Spleen (tissue), 7 donors: ENCODE measurements at regions not wholly inside any gene's neighbourhood (a gene's known extent, or its start where the extent isn't known, plus 50 kb on each side); places are given as distances from the start of the nearest gene placed in this dataset.

ENCODE experiments used
- POLR2AphosphoS5 ChIP-seq, 3 donors: sonication (generic); formaldehyde crosslinking; IDR thresholded peaks; one replicate each; pipeline ENCODE4 v1.5.1; 2017; ENCODE audit warnings: antibody characterized with exemption in 3 of 3
- TF ChIP-seq, protein P1 (sequence below), 11 experiments: fragments of 200-600 bp in 7 of 11; fragments of 450-650 bp in 4 of 11; sonication (generic) in 4 of 11; IDR thresholded peaks in 8 of 11; conservative IDR thresholded peaks in 3 of 11; 1 replicate in 7 of 11; 2 replicates in 4 of 11; pipeline versions ENCODE4 v1.4.0 to v1.8.0; 2016 to 2021; ENCODE audit warnings: antibody characterized with exemption in 11 of 11, inconsistent platforms in 4 of 11, mild to moderate bottlenecking in 1 of 11
- donor health status: DM: no; HTN: no; CAD: no; lungs with moderate emphysema.
- donor health status: DM: no; HTN: no; CAD: no.
- donor health status: DM: no; HTN: no; CAD: no.

DNA sequence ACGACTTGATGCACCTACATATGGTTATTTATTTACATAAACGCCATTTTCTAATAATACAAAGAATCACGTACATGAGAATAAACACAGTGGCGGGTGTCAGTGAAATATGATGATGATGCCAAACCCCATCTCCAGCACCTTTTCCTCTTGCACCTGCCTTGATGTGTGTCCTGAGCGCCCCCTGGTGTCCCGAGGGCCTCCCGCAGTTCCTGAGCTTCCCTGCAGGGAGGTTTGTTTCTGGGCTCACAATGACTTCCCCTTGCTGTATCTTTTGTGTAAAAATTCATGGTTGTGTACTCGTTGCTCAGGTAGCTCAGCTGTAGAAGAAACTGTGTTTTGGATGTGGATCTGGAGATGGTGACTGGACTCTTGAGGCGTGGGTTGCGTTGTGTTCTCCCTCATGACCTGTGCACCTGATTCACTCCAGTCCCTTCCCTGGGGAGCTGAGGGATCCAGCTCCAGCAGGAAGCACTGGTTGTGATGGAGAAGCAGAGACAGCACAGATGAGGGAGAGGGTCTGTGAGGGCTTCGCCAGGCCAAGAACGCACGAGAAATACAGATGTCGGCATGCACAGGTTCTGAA, 1037.8 kb downstream of the TMEM121 start:
- TF ChIP-seq, protein P1, sequence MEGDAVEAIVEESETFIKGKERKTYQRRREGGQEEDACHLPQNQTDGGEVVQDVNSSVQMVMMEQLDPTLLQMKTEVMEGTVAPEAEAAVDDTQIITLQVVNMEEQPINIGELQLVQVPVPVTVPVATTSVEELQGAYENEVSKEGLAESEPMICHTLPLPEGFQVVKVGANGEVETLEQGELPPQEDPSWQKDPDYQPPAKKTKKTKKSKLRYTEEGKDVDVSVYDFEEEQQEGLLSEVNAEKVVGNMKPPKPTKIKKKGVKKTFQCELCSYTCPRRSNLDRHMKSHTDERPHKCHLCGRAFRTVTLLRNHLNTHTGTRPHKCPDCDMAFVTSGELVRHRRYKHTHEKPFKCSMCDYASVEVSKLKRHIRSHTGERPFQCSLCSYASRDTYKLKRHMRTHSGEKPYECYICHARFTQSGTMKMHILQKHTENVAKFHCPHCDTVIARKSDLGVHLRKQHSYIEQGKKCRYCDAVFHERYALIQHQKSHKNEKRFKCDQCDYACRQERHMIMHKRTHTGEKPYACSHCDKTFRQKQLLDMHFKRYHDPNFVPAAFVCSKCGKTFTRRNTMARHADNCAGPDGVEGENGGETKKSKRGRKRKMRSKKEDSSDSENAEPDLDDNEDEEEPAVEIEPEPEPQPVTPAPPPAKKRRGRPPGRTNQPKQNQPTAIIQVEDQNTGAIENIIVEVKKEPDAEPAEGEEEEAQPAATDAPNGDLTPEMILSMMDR (IDR thresholded peaks at IDR 0.05 in 8 of 11, conservative IDR thresholded peaks at IDR 0.05 in 3 of 11): peak; percentile 9 to 74 (median 50)
- no peak for TF ChIP-seq POLR2AphosphoS5 (IDR thresholded peaks at IDR 0.05)
